ENCODE measurements at regions not wholly inside any gene's neighbourhood (a gene's known extent, or its start where the extent isn't known, plus 50 kb on each side); places are given as distances from the start of the nearest gene placed in this dataset.

DNA sequence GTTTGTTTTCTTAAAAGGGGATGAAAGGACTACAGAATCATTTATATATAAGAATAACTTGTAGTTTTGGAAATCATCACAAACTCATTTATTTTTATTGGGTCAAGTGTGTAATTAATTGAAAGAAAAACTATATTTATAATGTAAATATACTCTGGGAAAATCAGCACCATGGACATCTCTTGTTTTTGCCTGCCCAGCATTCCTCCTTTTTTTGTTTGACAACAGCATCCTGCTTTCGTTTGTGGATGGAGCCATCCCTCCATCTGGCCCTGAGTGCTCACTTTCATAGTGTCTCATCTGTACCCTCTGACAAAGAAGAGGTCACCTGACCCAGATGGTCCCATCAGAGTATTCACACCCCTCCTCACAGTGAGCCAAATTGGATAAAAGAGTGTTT, 308.2 kb upstream of the HTR1E start:
- no peak for TF ChIP-seq FOSL2 (CRISPR knock-in tag; IDR thresholded peaks at IDR 0.05)
- no peak for TF ChIP-seq ZBTB1 (CRISPR knock-in tag; IDR thresholded peaks at IDR 0.05; ENCODE audit: borderline replicate concordance)
- TF ChIP-seq TAF1 (CRISPR knock-in tag; IDR thresholded peaks at IDR 0.05): no peak
- TF ChIP-seq TEAD2 (CRISPR knock-in tag; IDR thresholded peaks at IDR 0.05): no peak
- TF ChIP-seq ELF1 (CRISPR knock-in tag; IDR thresholded peaks at IDR 0.05): no peak
- TF ChIP-seq HNF4A (CRISPR knock-in tag; IDR thresholded peaks at IDR 0.05): no peak
- TF ChIP-seq, protein P1, sequence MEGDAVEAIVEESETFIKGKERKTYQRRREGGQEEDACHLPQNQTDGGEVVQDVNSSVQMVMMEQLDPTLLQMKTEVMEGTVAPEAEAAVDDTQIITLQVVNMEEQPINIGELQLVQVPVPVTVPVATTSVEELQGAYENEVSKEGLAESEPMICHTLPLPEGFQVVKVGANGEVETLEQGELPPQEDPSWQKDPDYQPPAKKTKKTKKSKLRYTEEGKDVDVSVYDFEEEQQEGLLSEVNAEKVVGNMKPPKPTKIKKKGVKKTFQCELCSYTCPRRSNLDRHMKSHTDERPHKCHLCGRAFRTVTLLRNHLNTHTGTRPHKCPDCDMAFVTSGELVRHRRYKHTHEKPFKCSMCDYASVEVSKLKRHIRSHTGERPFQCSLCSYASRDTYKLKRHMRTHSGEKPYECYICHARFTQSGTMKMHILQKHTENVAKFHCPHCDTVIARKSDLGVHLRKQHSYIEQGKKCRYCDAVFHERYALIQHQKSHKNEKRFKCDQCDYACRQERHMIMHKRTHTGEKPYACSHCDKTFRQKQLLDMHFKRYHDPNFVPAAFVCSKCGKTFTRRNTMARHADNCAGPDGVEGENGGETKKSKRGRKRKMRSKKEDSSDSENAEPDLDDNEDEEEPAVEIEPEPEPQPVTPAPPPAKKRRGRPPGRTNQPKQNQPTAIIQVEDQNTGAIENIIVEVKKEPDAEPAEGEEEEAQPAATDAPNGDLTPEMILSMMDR (CRISPR knock-in tag; IDR thresholded peaks at IDR 0.05): no peak
- no peak for TF ChIP-seq POLR2AphosphoS2 (IDR thresholded peaks at IDR 0.05; ENCODE audit: low read depth, low read length)
- no peak for TF ChIP-seq DNMT1 (CRISPR knock-in tag; IDR thresholded peaks at IDR 0.05)
- TF ChIP-seq, protein P2, sequence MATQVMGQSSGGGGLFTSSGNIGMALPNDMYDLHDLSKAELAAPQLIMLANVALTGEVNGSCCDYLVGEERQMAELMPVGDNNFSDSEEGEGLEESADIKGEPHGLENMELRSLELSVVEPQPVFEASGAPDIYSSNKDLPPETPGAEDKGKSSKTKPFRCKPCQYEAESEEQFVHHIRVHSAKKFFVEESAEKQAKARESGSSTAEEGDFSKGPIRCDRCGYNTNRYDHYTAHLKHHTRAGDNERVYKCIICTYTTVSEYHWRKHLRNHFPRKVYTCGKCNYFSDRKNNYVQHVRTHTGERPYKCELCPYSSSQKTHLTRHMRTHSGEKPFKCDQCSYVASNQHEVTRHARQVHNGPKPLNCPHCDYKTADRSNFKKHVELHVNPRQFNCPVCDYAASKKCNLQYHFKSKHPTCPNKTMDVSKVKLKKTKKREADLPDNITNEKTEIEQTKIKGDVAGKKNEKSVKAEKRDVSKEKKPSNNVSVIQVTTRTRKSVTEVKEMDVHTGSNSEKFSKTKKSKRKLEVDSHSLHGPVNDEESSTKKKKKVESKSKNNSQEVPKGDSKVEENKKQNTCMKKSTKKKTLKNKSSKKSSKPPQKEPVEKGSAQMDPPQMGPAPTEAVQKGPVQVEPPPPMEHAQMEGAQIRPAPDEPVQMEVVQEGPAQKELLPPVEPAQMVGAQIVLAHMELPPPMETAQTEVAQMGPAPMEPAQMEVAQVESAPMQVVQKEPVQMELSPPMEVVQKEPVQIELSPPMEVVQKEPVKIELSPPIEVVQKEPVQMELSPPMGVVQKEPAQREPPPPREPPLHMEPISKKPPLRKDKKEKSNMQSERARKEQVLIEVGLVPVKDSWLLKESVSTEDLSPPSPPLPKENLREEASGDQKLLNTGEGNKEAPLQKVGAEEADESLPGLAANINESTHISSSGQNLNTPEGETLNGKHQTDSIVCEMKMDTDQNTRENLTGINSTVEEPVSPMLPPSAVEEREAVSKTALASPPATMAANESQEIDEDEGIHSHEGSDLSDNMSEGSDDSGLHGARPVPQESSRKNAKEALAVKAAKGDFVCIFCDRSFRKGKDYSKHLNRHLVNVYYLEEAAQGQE (IDR thresholded peaks at IDR 0.05; ENCODE audit: borderline replicate concordance in 1 of 2, low read depth in 1 of 2, low read length in 2 of 2): 0 out of 4 replicates have a peak, but pooled peaks of 1 of the 2 experiments have one; percentile 29
- TF ChIP-seq ZNF207 (IDR thresholded peaks at IDR 0.05; ENCODE audit: borderline replicate concordance): no peak
- TF ChIP-seq EZH2 (conservative IDR thresholded peaks at IDR 0.05; ENCODE audit: low read depth, low read length): no peak
